ENCODE measurements at regions not wholly inside any gene's neighbourhood (a gene's known extent, or its start where the extent isn't known, plus 50 kb on each side); places are given as distances from the start of the nearest gene placed in this dataset.

DNA sequence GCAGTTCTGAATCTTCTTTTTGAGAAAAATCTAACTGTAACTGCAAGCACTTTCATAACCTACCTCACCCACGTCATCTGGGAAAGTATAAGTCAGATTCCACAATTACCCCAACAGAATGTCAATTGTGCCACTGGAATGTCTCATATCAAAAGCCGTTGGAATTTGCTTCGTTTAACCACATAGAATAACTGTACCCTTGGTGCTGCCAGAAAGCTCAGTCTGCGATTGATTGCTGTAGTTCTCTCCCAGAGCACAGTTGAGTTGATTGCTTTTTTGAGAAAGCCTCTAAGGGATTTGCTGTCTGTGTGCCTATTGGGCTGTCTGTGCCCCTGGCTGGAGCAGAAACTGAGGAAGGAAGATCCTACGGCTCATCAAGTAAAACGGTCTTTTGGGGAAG, 583.6 kb downstream of the TMEM38B start:
- Mint-ChIP-seq H3K36me3 (no peaks in the 10 kb centered on the region), H3K4me1 (ENCODE audit: low read depth) (no peaks in the 10 kb centered on the region), H3K27ac (no peak overlapping the region), H3K9me3 (ENCODE audit: low read depth) (peaks cover 9% of the 10 kb centered on the region), H3K4me3 (no peak overlapping the region), H3K27me3 (no peaks in the 10 kb centered on the region)

DNA sequence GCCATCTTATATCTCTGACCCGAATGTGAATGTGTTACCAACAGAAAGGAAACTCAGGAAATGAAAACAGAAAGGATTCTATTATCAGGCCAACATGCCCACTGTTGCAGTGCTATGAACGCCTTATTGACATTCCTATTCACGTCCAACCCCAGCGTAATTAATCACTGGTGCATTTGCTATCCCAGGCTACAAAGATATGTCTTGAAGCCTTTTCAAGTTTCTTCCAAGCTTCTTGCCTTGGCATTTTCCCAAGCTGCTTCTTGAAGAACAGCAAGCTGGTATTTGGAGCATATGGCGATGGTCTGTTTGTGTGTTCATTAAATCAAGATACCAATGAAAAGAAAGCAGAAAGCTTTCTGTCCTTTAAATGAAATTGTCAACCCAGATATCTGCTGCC, 579.2 kb upstream of the ZNF462 start:
- H3K4me1 Mint-ChIP-seq (ENCODE audit: low read depth), result no peaks in the 10 kb centered on the region
- no peaks in the 10 kb centered on the region for H3K36me3 Mint-ChIP-seq
- H3K4me3 Mint-ChIP-seq, result no peak overlapping the region
- no peaks in the 10 kb centered on the region for H3K27me3 Mint-ChIP-seq
- peaks cover 4% of the 10 kb centered on the region for H3K9me3 Mint-ChIP-seq (ENCODE audit: low read depth)
- H3K27ac Mint-ChIP-seq, result no peak overlapping the region

DNA sequence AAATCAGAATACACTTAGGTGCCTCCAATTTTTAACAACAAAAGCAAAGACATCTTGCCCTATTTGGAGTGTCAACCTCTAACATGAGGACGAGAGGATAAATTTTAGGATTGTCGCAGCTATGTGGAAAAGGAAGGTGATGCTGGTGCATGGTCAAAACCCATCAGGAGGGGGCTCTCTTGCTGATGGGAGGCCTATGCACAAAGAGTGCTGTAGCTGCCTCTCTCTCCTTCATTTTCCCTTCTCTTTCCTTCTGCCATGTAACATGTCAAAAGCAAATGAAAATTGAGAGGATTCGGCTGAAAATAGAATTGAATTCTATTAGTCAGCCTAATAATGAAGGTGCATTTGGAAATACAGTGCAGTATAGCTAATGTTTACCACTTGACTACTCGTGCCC, 578.7 kb upstream of the ZNF462 start:
- Mint-ChIP-seq H3K36me3 (no peaks in the 10 kb centered on the region), H3K27me3 (no peaks in the 10 kb centered on the region), H3K4me3 (no peak overlapping the region), H3K9me3 (ENCODE audit: low read depth) (peaks cover 4% of the 10 kb centered on the region), H3K4me1 (ENCODE audit: low read depth) (no peaks in the 10 kb centered on the region), H3K27ac (no peak overlapping the region)

DNA sequence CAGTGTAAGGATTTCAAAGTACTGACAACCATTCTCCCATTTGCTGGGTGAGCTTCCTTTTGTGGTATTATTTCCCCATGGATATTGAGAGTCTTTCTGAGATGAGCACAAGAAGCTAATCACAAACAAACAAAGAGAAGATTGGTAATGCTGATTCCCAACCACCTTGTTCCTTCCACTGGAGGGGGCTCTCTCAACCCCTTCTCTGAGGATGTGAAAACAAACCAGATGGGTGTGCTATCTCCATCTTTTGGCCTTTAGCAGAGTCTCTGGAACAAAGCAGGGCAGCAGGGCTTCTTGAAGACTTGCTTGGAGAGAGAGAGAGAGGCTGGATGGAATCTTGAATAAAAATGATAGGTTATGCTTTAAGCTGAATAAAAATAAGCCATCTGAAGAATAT, 576.7 kb upstream of the ZNF462 start:
- H3K9me3 Mint-ChIP-seq (ENCODE audit: low read depth), result no peaks in the 10 kb centered on the region
- no peaks in the 10 kb centered on the region for H3K36me3 Mint-ChIP-seq
- no peaks in the 10 kb centered on the region for H3K4me1 Mint-ChIP-seq (ENCODE audit: low read depth)
- no peak overlapping the region for H3K27ac Mint-ChIP-seq
- H3K4me3 Mint-ChIP-seq, result no peak overlapping the region
- no peaks in the 10 kb centered on the region for H3K27me3 Mint-ChIP-seq

DNA sequence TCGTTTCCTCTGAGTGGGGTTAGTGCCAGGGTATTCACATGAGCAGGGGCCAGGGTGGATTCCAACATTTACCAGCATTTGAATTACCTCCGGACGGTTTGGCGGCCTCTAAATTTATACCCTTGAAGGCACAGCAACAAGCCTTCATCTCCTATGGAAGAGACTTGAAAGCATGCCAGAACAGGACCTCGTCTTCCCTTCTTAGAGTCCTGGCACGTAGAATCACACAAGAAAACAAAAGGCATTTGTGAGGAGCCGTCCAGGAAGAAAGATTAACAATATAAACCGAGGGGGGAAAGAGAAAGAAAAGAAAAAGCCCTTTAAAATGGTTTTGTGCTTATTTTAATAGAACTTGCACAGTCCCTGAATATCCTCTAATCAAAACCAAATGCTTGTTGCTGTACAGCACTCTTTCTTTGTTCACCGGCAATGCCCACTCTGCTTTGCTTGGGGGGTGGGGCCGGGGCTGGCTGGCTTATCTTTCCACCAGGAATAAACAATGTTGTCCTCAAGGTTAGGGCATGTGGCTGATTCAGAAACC, 575.8 kb upstream of the ZNF462 start:
- H3K27ac Mint-ChIP-seq, result no peak overlapping the region
- no peak overlapping the region for H3K4me3 Mint-ChIP-seq
- H3K36me3 Mint-ChIP-seq, result no peaks in the 10 kb centered on the region
- no peaks in the 10 kb centered on the region for H3K9me3 Mint-ChIP-seq (ENCODE audit: low read depth)
- no peaks in the 10 kb centered on the region for H3K4me1 Mint-ChIP-seq (ENCODE audit: low read depth)
- no peaks in the 10 kb centered on the region for H3K27me3 Mint-ChIP-seq

DNA sequence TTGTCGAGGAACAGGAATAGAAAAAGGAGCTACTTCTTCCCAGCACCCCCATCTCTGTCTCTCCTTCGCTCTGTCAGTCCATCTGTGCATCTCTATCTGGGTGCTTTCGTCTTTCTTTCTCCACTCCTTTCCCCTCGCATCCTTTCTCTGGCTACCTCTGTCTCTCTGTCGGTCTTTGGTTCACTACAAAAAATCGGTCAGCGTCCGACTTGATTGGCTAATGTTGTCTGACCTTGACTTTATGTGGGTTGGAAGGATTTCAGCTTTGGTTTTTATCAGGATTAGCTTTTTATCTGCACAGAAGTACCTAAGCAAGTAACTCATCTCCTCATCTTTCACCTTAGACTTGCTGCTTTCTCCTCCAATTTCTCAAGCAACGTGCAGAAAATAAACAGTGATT, 575.2 kb upstream of the ZNF462 start:
- H3K27me3 Mint-ChIP-seq, result no peaks in the 10 kb centered on the region
- no peaks in the 10 kb centered on the region for H3K4me1 Mint-ChIP-seq (ENCODE audit: low read depth)
- no peaks in the 10 kb centered on the region for H3K9me3 Mint-ChIP-seq (ENCODE audit: low read depth)
- no peak overlapping the region for H3K4me3 Mint-ChIP-seq
- H3K36me3 Mint-ChIP-seq, result no peaks in the 10 kb centered on the region
- H3K27ac Mint-ChIP-seq, result no peak overlapping the region

DNA sequence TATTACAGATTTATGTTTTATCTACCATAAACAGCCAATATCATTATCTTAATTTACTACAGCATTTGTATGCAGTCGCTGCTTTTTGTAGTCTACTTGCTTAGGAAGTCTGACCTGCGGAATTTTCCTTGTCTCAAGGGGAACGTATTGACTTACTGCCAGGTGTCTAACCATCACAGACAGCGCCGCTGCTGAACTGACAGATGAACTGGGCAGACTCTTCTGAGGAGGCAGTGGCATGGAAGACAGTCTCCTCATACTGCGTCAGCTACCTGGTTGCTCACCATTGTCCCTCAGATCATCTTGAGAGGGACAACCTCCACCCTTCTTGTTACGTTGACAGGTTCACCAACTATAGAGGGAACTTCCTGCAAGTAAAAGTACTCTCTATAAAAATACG, 574.3 kb upstream of the ZNF462 start:
- no peak overlapping the region for H3K27ac Mint-ChIP-seq
- no peaks in the 10 kb centered on the region for H3K9me3 Mint-ChIP-seq (ENCODE audit: low read depth)
- no peaks in the 10 kb centered on the region for H3K36me3 Mint-ChIP-seq
- no peak overlapping the region for H3K4me3 Mint-ChIP-seq
- no peaks in the 10 kb centered on the region for H3K4me1 Mint-ChIP-seq (ENCODE audit: low read depth)
- H3K27me3 Mint-ChIP-seq, result no peaks in the 10 kb centered on the region

DNA sequence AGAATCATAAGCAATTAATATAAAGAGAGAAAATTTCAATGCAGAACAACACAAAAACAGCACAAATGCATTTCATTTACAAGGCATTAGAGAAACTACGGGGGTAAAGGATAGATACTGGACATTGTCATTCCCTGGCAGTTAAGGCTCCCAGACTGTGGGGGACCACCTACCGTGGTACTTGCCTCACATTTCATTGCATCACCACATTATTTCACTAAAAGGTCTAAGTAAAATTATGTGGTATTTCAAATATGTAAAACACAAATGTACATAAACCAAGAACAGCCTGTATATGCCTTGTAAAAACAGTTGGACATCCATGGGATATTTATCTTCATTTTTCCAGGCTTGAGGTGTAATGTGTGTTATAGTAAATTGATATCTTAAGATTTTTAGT, 571.2 kb upstream of the ZNF462 start:
- no peak overlapping the region for H3K4me3 Mint-ChIP-seq

DNA sequence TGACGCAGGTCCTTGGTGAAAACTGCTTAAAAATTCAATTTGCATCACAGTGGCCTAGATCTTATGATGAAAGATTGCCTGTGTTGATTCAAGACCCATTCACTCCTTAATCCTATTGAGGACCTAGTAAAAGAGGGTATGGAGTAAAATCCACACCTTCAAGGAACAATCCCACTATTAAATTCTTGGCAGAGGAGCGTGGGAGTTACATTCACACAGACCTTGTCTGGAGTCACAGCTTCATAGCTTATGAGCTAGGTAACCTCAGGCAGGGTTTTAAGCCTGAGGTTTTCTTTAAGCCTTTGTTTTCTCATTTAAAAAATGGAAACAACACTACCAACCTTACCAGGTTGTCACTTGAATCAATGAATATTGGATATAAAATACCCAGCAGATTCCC, 566.5 kb upstream of the ZNF462 start:
- Mint-ChIP-seq H3K9me3 (ENCODE audit: low read depth) (peaks cover 4% of the 10 kb centered on the region), H3K4me1 (ENCODE audit: low read depth) (no peaks in the 10 kb centered on the region), H3K4me3 (no peak overlapping the region), H3K36me3 (no peaks in the 10 kb centered on the region), H3K27me3 (no peaks in the 10 kb centered on the region), H3K27ac (no peak overlapping the region)

More for the DNA sequence above, 571.2 kb upstream of the ZNF462 start:
- no peaks in the 10 kb centered on the region for H3K9me3 Mint-ChIP-seq (ENCODE audit: low read depth)
- no peaks in the 10 kb centered on the region for H3K36me3 Mint-ChIP-seq
- H3K27ac Mint-ChIP-seq, result no peak overlapping the region
- no peaks in the 10 kb centered on the region for H3K27me3 Mint-ChIP-seq
- no peaks in the 10 kb centered on the region for H3K4me1 Mint-ChIP-seq (ENCODE audit: low read depth)

DNA sequence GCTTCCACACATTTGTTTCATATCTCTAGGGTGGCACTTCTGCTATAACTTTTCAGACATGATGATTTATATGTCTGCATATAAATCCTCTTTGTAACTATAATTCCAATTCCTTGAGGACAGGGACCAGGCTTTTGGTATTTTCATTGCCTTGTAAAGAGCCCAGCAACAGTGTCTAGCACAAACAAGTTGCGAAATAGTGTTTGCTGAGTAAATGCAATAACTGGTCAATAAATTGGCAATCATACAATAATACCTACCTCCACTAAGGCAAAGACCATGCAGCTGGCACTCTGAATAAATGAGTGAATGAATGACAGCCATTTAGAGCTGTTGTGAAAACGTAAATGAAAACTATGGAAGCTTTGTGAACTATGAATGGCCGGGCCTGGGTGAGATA, 564.0 kb upstream of the ZNF462 start:
- no peaks in the 10 kb centered on the region for H3K27me3 Mint-ChIP-seq
- H3K27ac Mint-ChIP-seq, result no peak overlapping the region
- peaks cover 4% of the 10 kb centered on the region for H3K9me3 Mint-ChIP-seq (ENCODE audit: low read depth)
- no peaks in the 10 kb centered on the region for H3K36me3 Mint-ChIP-seq
- no peaks in the 10 kb centered on the region for H3K4me1 Mint-ChIP-seq (ENCODE audit: low read depth)
- H3K4me3 Mint-ChIP-seq, result no peak overlapping the region

DNA sequence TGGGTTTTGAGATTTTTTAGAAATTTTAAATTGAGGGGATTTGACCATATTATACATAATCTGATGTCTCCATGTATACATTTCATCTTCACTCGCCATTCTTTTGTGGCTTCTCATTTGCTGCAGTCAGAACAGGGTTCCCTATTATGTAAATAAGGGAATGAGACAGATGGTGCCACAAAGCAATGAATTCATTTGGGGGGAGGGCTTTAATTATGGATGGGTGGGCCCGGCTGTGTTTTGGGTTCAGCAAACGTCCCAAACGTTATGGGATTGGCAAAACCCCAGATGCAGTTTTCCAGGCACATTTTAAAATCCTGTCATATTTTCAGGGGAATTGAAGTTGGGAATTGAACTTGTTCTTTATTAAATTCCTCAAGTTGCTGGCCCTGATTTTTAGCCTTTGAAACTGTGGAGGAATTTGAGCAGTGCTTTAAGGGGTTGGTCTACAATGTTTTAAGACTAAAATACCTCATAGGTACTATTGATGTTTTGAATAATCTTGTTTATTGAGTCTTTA, 558.5 kb upstream of the ZNF462 start:
- Mint-ChIP-seq H3K4me1 (ENCODE audit: low read depth) (no peaks in the 10 kb centered on the region), H3K36me3 (no peaks in the 10 kb centered on the region), H3K4me3 (no peak overlapping the region), H3K27me3 (no peaks in the 10 kb centered on the region), H3K27ac (no peak overlapping the region), H3K9me3 (ENCODE audit: low read depth) (peaks cover 4% of the 10 kb centered on the region)

DNA sequence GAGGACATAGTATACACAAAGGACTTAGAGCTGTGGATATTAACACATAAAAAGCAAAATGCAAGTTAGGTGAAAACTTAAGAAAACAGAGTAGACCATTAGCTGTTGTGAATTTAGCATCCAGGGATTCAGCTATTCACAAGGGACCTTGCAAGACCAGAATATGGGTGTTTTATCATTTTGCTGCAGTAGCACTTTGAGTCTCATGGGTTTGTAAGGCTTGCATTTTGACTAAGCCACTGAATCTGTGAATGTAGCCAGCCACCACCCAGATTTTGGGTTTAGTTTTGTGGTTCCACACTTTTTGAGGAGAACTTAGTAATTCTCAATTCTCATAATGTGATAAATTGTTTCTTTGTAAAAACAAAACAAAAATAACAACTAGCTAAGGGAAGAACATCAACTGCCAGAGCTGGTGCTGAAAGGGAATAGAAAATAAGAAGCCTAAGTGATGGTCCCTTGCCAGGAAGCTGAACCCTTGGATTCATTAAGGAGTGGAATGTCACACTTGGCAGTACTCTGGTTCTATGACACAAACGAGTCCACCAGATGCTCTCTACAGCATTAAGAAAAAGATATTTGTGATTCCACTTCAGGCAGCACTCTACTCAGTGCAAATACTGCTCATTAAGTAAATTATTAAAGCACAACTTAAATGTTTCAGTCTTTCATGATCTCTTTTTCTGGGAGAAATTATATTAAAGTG, 557.4 kb upstream of the ZNF462 start:
- H3K9me3 Mint-ChIP-seq (ENCODE audit: low read depth), result peaks cover 3% of the 10 kb centered on the region
- no peak overlapping the region for H3K4me3 Mint-ChIP-seq
- no peak overlapping the region for H3K27ac Mint-ChIP-seq
- H3K4me1 Mint-ChIP-seq (ENCODE audit: low read depth), result no peaks in the 10 kb centered on the region
- no peaks in the 10 kb centered on the region for H3K36me3 Mint-ChIP-seq
- no peaks in the 10 kb centered on the region for H3K27me3 Mint-ChIP-seq

DNA sequence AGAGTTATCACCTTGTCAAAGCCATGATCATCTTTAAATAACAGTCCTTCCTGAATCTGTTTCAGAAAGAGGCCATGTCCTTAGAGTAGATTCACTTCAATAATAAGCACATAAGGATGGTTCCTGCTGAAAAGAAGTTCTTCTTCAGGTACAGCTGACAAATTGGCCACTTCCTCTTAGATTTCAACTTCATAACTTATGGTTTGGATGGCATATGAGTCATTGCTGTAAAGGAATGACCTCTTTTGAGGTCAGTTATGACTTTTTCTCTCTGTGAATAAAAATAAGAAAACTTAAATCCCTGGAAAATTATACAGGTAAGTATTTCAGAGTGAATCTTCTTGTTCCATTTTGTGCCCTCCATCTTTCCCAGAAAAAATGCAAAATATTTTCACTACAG, 555.3 kb upstream of the ZNF462 start:
- Mint-ChIP-seq H3K27me3 (no peaks in the 10 kb centered on the region), H3K9me3 (ENCODE audit: low read depth) (no peaks in the 10 kb centered on the region), H3K27ac (no peak overlapping the region), H3K4me3 (no peak overlapping the region), H3K36me3 (no peaks in the 10 kb centered on the region), H3K4me1 (ENCODE audit: low read depth) (no peaks in the 10 kb centered on the region)

DNA sequence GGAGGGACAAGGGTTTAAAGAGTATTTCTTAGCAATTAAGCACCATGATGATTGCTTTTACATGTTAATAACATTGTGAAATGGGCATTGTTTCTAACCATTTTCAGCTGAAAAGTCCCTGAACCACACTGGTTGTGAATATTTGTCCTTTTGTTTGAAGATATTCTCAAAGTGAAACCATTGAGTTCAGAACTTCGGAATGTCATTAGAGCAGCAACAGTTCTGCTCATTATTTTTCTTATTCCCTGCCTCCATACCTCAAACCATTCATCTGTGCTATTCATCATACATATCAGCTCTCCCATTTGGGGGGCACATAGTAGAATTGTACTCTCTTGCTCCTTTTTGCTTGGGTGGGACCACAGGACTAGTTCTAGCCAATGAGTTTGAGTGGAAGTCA, 553.0 kb upstream of the ZNF462 start:
- H3K27me3 Mint-ChIP-seq, result no peaks in the 10 kb centered on the region
- peaks cover 3% of the 10 kb centered on the region for H3K9me3 Mint-ChIP-seq (ENCODE audit: low read depth)
- H3K4me1 Mint-ChIP-seq (ENCODE audit: low read depth), result no peaks in the 10 kb centered on the region
- H3K4me3 Mint-ChIP-seq, result no peak overlapping the region
- H3K27ac Mint-ChIP-seq, result no peak overlapping the region
- H3K36me3 Mint-ChIP-seq, result no peaks in the 10 kb centered on the region

DNA sequence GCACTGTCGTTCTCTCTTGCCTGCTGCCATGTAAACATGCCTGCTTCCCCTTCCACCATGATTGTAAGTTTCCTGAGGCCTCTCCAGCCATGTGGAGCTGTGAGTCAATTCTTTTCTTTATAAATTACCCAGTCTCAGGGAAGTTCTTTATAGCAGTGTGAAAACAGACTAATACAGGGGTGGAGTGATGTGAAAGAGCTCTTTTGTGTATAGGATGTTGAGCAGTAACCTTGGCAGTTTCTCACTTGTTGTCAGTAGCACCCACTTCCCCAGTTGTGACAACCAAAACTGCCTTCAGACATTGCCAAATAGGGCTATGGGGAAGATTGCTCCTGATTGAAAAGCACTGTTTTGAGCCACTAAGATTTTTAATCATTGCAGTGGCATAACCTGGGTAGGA, 552.2 kb upstream of the ZNF462 start:
- Mint-ChIP-seq H3K4me3 (no peak overlapping the region), H3K27me3 (no peaks in the 10 kb centered on the region), H3K36me3 (no peaks in the 10 kb centered on the region), H3K9me3 (ENCODE audit: low read depth) (peaks cover 3% of the 10 kb centered on the region), H3K4me1 (ENCODE audit: low read depth) (no peaks in the 10 kb centered on the region), H3K27ac (no peak overlapping the region)

DNA sequence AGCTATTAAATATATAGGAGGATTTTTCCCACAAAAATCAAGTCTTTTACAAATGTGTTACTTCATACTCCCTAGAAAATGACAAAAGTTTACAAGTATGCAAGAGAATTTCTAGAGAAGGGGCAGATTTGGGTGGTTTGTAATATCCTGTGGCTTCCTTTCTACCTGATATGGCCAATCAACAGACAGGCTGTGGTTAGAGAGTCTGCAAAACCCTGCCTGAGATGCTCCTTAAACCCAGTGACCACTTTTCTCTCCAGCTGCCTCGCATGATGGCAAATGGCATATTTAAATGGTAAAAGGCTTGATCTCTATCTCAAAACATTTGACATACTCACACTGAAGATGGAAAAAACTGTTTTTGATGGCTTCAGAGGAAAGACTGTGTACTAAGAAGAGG, 550.1 kb upstream of the ZNF462 start:
- Mint-ChIP-seq H3K4me3 (no peak overlapping the region), H3K27me3 (no peaks in the 10 kb centered on the region), H3K36me3 (no peaks in the 10 kb centered on the region), H3K27ac (no peak overlapping the region), H3K4me1 (ENCODE audit: low read depth) (no peaks in the 10 kb centered on the region), H3K9me3 (ENCODE audit: low read depth) (peaks cover 3% of the 10 kb centered on the region)

All from activated naive CD8-positive, alpha-beta T cell (primary cell).